HG03442 (cell line): ENCODE measurements at regions not wholly inside any gene's neighbourhood (a gene's known extent, or its start where the extent isn't known, plus 50 kb on each side); places are given as distances from the start of the nearest gene placed in this dataset.
"Not testable (repeated sequence)": the region's sequence is repeated elsewhere in the genome, so short reads cannot be mapped to it uniquely, and the experiment has no call there.

Source experiments
- ATAC-seq: cut with Tn5 transposase; IDR thresholded peaks from one replicate; pipeline ENCODE4 v1.9.1; 2021; ENCODE audit warnings: mild to moderate bottlenecking, moderate library complexity; ENCODE audit not compliant: unreplicated experiment

DNA sequence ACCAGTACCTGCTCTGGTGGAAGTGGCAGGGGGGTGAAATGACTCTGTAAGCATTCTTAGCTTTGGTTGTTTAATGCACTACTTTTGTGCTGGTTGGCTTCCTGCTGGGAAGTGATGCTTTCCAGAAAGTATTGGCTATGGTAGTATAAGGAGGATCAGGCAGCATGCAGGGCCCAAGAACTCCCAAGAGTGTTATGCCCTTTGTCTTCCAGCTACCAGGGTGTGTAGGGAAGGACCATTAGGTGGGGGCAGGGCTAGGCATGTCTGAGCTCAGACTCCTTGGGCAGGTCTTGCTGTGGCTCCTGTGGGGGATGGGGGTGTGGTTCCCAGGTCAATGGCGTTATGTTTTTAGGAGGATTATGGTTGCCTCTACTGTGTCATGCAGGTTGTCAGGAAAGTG, 135.8 kb upstream of the TRPC7 start:
- no peak for ATAC-seq

DNA sequence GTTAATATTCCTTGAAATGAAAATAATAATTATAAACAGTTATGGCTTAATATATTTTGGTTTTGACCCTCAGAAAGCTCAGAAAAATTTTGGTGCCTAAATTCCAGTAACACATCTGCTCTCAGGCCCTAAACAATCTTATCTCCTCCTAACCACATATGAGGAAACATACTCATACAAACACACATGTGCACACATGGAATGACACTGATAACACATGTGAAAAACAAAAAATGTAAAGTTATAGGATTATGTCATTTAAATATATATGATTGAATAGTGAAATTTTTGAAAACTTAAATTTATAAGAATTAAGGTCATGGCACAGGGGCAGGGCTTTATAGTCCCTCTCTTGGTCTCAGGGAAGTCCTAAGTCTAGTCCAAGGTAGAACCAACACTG, 127.2 kb upstream of the TRPC7 start:
- ATAC-seq: no peak

DNA sequence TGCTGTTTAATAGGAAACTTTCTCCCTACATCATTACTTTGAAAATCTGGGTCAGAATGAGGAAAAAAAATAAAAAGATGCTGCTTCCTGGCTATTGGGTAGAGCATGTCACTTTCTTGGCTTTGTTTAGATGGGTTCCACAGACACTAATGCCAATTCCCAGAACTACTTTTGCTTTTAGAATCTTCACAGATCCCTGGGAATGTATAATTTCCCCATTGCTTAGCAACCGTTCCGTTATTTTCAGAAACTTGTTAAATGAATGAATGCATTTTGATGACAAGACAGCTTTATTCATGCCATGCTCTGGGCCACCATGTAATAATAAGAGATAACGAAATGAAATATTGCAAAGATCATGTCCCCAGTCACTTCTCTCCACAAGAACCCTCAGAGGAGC, 126.5 kb upstream of the TRPC7 start:
- no peak for ATAC-seq

DNA sequence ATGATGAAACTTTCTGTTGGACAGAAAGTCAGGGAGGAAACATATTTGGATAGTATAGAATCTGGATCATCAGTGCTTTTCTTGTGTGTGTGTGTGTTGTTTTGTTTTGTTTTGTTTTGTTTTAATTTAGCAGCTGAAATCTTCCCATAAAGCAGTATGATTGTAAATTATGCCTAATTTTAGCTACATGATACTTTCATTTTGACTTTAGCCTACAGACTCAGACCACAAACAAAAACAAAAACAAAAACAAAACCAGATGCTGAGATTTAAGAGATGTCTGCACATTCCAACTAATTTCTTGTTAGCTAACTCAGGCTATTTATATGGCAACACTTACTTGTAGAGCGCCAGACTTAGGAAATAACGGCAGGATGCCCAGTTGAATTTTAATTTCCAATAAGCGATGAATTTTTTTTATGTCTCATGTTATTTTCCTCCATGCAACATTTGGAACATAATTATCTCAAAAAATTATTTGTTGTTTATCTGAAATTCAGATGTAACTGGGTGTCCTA, 119.5 kb upstream of the TRPC7 start:
- no peak for ATAC-seq

DNA sequence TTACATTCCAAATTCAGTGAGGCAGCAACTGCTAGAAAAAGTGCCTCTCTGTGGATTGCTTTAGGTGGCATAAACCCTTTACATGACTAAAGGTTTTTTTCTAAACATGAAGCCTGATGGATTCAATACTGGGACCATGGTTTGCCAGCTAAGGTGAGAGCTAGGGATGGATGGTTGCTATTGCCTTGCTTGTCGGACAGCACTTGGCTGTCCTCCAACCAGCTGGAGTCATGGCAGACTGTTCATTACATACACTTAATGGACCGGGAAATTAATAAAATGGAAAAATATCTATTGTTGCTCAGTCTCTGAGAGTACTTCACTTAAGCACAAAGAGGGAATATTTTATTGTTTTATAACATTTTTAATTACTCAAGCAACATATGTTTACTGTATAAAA, 116.9 kb upstream of the TRPC7 start:
- ATAC-seq: no peak

DNA sequence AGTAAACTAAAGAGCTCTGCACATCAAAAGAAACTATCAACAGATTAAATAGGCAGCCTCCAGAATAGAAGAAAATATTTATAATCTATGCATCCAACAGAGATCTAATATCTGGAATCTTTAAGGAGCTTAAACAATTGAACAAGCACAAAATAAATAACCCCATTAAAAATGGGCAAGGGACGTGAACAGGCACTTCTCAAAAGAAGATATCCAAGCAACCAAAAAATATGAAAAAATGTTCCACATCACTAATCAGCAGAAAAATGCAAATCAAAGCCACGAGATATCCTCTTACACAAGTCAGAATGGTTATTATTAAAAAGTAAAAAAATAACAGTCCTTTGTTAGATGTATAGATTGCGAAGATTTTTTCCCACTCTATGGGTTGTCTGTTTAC, 109.1 kb upstream of the TRPC7 start:
- no peak for ATAC-seq

DNA sequence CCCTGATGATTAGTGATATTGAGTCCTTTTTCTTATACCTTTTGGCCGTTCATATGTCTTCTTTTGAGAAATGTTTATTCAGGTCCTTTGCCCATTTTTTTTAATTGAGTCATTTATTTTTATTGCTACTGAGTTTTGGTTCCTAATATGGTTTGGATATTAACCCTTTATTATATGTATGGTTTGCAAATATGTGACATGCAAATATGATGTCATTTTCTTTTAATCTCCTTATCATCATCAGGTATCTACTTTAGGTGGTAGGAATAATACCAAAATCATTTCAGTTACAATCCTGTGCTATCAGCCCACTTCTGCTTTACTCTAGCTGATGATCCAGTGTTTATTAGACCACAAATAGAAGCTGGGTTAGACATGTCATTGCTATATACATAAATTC, 102.3 kb upstream of the TRPC7 start:
- ATAC-seq: no peak

DNA sequence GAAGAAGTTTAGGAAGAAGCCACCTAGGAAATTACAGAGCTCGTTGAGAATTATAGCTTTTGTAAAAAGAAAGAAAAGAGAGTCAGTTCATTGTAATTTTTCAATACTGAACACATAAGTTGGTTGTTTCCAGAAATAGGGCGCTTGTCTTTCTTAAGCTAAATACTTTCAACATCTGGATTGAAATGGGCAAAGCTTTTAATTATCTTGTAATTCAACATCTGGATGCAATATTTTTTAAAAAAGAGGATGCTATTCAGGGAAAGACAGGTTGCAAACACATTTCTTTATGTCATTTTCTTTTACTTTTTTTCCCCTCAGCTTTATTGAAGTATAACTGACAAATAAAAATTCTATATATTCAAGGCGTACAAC, 100.7 kb upstream of the TRPC7 start:
- ATAC-seq: no peak

DNA sequence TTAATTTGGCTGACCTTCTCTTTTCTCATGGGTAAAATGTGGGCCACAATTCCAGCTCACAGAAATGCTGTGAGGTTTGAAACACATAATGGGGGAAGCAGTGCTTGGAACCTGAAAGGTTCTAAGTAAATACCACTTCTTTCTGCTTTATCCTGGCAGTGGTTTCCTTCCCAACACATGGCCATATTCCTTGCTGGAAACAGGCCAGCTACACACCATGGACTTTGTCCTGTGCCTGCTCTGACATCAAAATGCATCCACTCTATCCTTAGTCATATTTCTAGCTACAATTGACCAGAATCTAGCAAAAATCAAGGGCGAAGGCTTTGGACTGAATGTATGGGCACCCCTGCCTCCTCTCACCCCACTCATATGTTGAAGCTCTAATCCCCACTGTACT, 93.1 kb upstream of the TRPC7 start:
- no peak for ATAC-seq

DNA sequence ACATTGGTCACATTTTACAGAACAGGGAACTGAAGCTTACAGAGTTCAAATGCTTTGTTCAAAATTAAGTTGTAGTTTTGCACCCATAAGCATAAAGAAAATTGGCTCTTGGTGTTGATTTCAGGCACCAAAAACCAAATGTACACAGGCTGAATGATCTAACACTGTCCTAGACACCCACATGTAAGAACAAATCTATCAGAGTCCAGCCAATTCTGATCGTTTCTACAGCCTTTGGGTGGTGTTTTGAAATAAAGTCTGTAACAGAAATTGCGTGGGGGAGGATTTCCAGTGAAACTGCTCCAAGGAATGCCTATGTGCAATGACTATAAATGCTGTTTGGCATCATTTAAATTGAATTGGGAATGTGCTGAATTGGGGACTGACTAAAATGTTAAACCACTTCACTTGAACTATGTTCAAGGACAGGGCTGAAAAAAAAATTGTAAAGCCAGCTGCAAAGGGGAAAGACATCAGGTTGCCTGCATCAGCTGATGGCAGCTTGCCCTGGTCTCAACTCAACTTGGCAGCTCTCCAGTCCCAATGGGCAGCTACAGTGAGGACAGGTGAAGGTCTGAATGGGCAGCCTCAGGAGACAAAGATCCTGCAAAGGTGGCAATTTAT, 92.2 kb upstream of the TRPC7 start:
- no peak for ATAC-seq

DNA sequence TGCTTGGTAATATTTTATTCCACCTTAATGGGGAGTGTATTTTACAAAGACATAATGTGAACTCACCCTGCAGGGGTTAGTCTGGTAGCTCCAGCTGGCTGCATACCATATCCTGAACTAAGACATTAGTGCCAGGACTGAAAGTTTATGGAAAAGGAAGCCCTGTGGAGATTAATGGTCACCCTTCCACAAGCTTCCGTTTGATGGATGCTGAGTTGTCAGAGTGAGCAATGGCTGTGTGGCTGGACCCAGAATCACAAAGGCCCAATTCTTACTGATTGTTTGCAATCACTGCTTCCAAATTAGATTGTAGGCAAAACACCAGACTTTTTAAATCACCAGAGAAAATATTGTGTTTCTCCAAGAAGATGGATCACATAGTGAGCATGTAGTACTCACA, 90.1 kb upstream of the TRPC7 start:
- ATAC-seq: no peak

DNA sequence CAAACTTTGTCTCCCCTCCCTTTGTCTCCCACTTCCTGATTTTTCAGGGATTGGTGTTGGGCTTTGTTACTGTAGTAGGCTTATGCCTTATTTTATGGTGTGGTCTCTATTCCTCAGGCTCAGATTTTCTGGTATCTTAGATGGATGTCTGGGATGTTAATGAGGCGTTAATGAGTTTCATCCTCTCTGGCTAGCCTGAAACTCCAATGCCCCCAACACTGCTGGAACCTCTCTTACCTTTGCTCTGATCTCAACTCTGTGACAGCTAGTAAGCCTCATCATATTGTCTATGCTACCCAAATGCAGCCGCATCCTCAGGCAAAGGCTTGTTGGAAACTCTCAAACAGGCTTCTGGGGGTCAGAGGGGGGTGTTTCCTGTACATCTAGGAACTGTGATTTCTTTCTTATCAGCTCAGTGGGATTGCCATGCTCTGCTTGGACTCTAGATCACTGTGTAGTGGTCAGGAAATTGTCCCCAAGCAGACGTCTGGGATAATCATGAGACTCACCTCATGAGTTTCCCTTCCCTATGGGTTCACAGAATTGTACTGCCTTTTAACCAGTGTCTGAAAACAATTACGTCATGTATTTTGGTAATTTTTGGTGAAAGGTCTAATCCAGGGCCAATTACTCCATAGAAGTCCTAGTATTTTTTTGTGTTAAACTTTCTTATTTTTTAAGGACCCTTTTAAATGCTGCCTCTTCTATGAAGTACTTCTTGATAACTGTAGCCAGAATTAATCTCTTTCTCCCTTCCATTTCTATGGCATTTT, 88.8 kb upstream of the TRPC7 start:
- no peak for ATAC-seq

DNA sequence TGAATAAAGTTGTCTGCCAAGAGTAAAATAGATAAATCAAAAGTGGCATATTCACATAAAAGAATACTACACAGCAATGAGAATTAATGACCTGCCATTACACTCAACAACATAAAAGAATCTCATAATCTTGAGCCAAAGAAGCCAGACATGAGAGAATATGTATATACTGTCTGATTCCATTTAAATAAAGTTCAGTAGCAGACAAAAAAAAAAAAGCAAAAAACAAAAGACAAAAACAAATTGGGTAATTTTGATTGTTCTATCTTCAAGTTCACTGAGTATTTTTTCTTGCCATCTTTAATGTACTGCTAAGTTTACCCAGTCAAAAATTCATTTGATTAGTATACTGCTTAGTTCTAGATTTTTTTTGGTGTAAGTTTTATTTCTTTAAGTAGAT, 87.9 kb upstream of the TRPC7 start:
- no peak for ATAC-seq

DNA sequence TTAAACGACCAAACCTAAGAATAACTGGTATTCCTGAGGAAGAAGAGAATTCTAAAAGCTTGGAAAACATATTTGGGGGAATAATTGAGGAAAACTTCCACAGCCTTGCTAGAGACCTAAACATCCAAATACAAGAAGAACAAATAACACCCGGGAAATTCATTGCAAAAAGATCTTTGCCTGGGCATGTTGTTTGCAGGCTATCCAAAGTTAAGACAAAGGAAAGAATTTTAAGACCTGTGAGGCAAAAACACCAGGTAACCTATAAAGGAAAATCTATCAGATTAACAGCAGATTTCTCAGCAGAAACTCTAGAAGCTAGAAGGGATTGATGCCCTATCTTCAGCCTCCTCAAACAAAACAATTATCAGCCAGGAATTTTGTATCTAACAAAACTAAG, 82.2 kb upstream of the TRPC7 start:
- ATAC-seq: not testable (repeated sequence)

DNA sequence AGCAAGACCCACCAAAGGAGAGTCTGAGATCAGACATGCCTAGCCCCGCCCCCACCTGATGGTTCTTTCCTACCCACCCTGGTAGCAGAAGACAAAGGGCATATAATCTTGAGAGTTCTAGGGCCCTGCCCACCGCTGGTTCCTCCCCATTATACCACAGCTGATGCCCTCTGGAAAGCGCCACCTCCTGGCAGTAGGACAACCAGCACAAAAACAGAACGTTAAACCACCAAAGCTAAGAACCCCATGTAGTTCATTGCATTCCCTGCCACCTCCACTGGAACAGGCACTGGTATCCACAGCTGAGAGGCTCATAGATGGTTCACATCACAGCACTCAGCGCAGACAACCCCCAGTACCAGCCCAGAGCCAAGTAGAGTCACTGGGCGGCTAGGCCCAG, 81.2 kb upstream of the TRPC7 start:
- no peak for ATAC-seq

DNA sequence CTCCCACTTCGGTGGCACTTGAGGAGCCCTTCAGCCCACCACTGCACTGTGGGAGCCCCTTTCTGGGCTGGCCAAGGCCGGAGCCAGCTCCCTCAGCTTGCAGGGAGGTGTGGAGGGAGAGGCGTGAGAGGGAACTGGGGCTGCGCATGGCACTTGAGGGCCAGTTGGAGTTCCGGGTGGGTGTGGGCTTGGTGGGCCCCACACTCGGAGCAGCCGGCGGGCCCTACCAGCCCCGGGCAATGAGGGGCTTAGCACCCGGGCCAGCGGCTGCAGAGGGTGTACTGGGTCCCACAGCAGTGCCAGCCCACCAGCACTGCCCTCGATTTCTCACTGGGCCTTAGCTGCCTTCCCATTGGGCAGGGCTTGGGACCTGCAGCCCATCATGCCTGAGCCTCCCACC, 78.8 kb upstream of the TRPC7 start:
- not testable (repeated sequence) for ATAC-seq

DNA sequence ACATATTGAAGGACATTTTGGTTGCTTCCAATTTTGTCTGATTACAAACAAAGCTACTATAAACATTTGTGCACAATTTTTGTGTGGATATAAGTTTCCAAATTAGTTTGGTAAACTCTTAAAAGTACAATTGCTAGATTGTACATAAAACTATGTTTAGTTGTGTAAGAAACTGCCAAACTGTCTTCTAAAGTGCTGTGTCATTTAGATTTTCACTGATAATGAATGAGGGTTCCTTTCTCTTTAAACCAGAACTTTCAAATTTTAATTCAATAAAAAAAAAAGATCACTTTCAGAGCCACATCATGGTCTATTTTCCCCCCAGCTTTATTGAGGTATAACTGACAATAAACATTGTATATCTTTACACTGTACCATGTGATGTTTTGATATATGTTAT, 74.0 kb upstream of the TRPC7 start:
- ATAC-seq: no peak

DNA sequence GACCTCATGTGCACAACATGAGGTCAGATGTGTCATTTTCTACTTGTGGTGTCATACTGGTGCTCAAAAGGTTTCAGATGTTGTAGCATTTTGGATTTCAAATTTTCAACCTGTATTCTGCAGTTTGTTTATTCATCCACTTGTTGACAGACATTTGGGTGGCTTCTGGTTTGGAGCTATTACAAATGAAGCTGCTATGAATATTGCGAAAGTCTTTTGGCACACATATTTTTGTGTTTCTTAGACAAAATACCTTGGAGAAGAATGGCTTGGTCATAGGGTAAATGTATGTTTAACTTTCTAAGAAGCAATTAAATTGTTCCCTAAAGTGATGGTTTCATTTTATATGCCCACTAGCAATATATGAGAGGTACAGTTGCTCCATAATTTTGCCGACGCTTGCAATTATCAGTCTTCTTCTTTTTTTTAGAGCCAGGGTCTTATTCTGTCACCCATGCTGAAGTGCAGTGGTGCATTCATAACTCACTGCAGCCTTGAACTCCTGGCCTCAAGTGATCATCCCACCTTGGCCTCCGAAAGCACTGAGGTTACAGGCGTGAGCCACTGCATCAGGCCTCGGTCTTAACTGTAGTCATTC, 70.7 kb upstream of the TRPC7 start:
- ATAC-seq: no peak

DNA sequence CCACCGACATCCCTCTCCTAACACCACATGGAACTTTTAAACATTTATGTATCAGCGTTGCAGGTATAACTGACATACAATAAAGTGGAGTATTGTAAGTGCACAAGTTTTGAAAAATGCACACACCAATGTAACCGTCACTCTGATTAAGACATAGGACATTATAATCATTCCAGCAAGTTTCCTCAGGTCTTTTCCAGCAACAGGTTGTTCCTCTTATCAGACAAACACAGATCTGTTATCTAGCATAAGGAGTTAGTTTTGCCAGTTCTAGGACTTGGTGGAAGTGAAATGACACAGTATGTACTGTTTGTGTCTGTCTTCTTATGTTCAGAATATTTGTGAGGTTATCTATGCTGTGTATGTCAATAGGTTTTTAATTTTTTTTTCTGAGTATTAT, 69.5 kb upstream of the TRPC7 start:
- no peak for ATAC-seq

DNA sequence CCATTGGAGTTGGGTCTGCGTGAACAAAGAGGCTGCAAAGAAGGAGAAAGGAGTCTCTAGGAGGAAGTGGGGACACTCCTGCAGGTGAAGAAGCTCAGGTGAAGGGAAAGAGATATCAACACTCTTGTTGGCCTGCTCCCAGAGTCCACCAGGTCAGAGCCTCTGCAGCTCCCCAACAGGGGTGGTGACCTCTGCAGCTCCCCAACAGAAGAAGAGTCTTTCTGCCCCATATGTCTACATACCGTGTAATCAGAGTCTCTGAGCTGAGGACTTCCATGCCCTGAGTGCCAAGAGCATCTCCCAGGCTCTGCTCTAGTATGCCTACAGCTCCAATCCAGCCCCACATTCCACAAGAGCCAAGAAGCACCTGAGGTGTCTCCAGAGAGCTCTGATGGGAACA, 67.4 kb upstream of the TRPC7 start:
- no peak for ATAC-seq

DNA sequence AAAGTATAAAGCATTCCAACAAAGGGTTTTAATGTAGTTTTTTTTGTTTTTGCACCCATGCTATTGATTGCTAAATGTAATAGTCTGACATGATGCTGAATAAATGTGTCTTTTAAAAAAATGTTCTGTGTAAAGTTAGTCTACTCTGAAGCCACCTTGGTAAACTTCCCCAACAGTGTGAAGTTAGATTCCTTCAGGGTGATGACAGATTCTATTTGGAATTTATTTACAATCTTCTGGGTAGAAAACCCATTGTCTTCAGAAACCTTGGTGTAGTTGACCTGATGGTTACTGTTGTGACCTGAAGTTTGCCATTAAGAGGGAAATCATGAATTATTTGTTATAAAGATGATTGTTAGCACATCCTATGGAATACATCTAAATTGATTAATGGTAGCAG, 64.7 kb upstream of the TRPC7 start:
- ATAC-seq: no peak

DNA sequence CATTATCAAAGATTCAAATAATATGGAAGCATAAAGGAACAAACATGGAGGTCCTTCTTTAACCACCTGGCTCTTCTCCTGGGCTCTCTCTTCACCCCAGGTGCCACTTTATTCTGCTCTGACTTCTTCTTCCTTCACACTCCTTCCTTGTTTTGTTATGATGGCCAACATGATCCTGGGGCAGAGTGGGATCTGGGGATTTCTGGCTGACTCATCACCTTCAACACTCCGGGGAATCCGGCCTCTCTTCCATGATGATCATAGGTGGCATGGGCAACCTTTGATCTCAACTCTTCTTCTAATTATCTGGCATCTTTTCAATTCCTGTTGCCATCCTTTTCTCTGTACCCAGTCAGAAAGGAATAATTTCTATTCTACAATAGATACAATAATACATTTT, 62.1 kb upstream of the TRPC7 start:
- ATAC-seq: no peak
